ENCODE measurements at regions not wholly inside any gene's neighbourhood (a gene's known extent, or its start where the extent isn't known, plus 50 kb on each side); places are given as distances from the start of the nearest gene placed in this dataset.

GRCh38 chr6:95081949-95082348, 495.4 kb upstream of the MANEA start:
- TF ChIP-seq EZH2phosphoT487 (IDR thresholded peaks at IDR 0.05; ENCODE audit: borderline replicate concordance, low read depth, low read length) = no peak
- TF ChIP-seq CTCF (conservative IDR thresholded peaks at IDR 0.05; ENCODE audit: low read length) = no peak
- ChIA-PET POLR2A (interaction anchor here (0.6 kb wide), 1 partner anchor 182 kb away, joined by 4 read pairs; no protein-coding TSS in a partner anchor), CTCF (ENCODE audit: unreplicated experiment) (no interaction called here)
- Histone ChIP-seq H3K4me2 (ENCODE audit: low read length) (no peak overlapping the region), H3K27ac (ENCODE audit: low read depth, low read length, poor library complexity, severe bottlenecking) (no peak overlapping the region), H3K9me3 (ENCODE audit: low read length) (no peaks in the 10 kb centered on the region), H3K9me2 (ENCODE audit: insufficient read depth, low read length) (no peaks in the 10 kb centered on the region), H3K4me3 (ENCODE audit: low read depth, low read length, poor library complexity, severe bottlenecking) (no peak overlapping the region), H2AFZ (ENCODE audit: low read length) (no peak overlapping the region), H3K4me1 (ENCODE audit: insufficient read depth, low read length, poor library complexity, severe bottlenecking) (no peaks in the 10 kb centered on the region), H3K36me3 (ENCODE audit: insufficient read depth, low read length) (no peaks in the 10 kb centered on the region), H3K79me2 (ENCODE audit: insufficient read depth, low read depth, low read length) (no peaks in the 10 kb centered on the region), H4K20me1 (ENCODE audit: insufficient read depth, low read length) (no peaks in the 10 kb centered on the region)
- no peak for DNase-seq (ENCODE audit: low spot score)
- intact Hi-C loops (cut with micrococcal nuclease; ENCODE audit: unreplicated experiment) = no loop called here
- BruUV-seq (replicated peaks) = no TSS peak

- no peaks in the 10 kb centered on the region for H4K20me1 ChIP-seq (ENCODE audit: insufficient read depth, low read length)
- H3K27ac ChIP-seq (ENCODE audit: low read depth, low read length, poor library complexity, severe bottlenecking) = no peak overlapping the region
- DNase-seq (ENCODE audit: low spot score) = no peak
- TF ChIP-seq CTCF (conservative IDR thresholded peaks at IDR 0.05; ENCODE audit: low read length) = no peak
- TF ChIP-seq EZH2phosphoT487 (IDR thresholded peaks at IDR 0.05; ENCODE audit: borderline replicate concordance, low read depth, low read length) = no peak
- no peaks in the 10 kb centered on the region for H3K4me1 ChIP-seq (ENCODE audit: insufficient read depth, low read length, poor library complexity, severe bottlenecking)
- intact Hi-C loops (cut with micrococcal nuclease; ENCODE audit: unreplicated experiment) = no loop called here
- no peak overlapping the region for H3K4me3 ChIP-seq (ENCODE audit: low read depth, low read length, poor library complexity, severe bottlenecking)
- no peak overlapping the region for H2AFZ ChIP-seq (ENCODE audit: low read length)
- H3K4me2 ChIP-seq (ENCODE audit: low read length) = no peak overlapping the region
- no TSS peak for BruUV-seq (replicated peaks)
- H3K79me2 ChIP-seq (ENCODE audit: insufficient read depth, low read depth, low read length) = no peaks in the 10 kb centered on the region
- no peaks in the 10 kb centered on the region for H3K9me2 ChIP-seq (ENCODE audit: insufficient read depth, low read length)
- CTCF ChIA-PET (ENCODE audit: unreplicated experiment) = no interaction called here
- no peaks in the 10 kb centered on the region for H3K36me3 ChIP-seq (ENCODE audit: insufficient read depth, low read length)
- no peaks in the 10 kb centered on the region for H3K9me3 ChIP-seq (ENCODE audit: low read length)
- POLR2A ChIA-PET = no interaction called here
These were observed 493.8 kb upstream of the MANEA start for GRCh38 chr6:95083506-95083905.

- Histone ChIP-seq H3K27ac (ENCODE audit: low read depth, low read length, poor library complexity, severe bottlenecking) (no peak overlapping the region), H3K36me3 (ENCODE audit: insufficient read depth, low read length) (no peaks in the 10 kb centered on the region), H3K9me2 (ENCODE audit: insufficient read depth, low read length) (no peaks in the 10 kb centered on the region), H3K79me2 (ENCODE audit: insufficient read depth, low read depth, low read length) (no peaks in the 10 kb centered on the region), H3K4me1 (ENCODE audit: insufficient read depth, low read length, poor library complexity, severe bottlenecking) (no peaks in the 10 kb centered on the region), H3K4me3 (ENCODE audit: low read depth, low read length, poor library complexity, severe bottlenecking) (no peak overlapping the region), H4K20me1 (ENCODE audit: insufficient read depth, low read length) (no peaks in the 10 kb centered on the region), H2AFZ (ENCODE audit: low read length) (no peak overlapping the region), H3K9me3 (ENCODE audit: low read length) (no peaks in the 10 kb centered on the region), H3K4me2 (ENCODE audit: low read length) (no peak overlapping the region)
- no peak for TF ChIP-seq EZH2phosphoT487 (IDR thresholded peaks at IDR 0.05; ENCODE audit: borderline replicate concordance, low read depth, low read length)
- no peak for TF ChIP-seq CTCF (conservative IDR thresholded peaks at IDR 0.05; ENCODE audit: low read length)
- POLR2A ChIA-PET = interaction anchor here (0.8 kb wide), 1 partner anchor 164 kb away, joined by 4 read pairs; no protein-coding TSS in a partner anchor
- CTCF ChIA-PET (ENCODE audit: unreplicated experiment) = no interaction called here
- DNase-seq (ENCODE audit: low spot score) = no peak
- intact Hi-C loops (cut with micrococcal nuclease; ENCODE audit: unreplicated experiment) = no loop called here
- BruUV-seq (replicated peaks) = no TSS peak
These were observed 492.5 kb upstream of the MANEA start for GRCh38 chr6:95084867-95085266.

Data from OCI-LY7 (cell line).